ENCODE measurements at regions not wholly inside any gene's neighbourhood (a gene's known extent, or its start where the extent isn't known, plus 50 kb on each side); places are given as distances from the start of the nearest gene placed in this dataset.

GRCh38 chr6:104286641-104287040 lies 573.1 kb downstream of the HACE1 start:
- Mint-ChIP-seq H3K27ac (no peak overlapping the region), H3K27me3 (no peaks in the 10 kb centered on the region), H3K9me3 (no peaks in the 10 kb centered on the region), H3K4me3 (no peak overlapping the region), H3K36me3 (no peaks in the 10 kb centered on the region), H3K4me1 (no peaks in the 10 kb centered on the region)
- DNase-seq = no peak
- CTCF ChIA-PET = no interaction called here

GRCh38 chr6:104284872-104285271 lies 574.8 kb downstream of the HACE1 start:
- CTCF ChIA-PET = no interaction called here
- no peak overlapping the region for H3K27ac Mint-ChIP-seq
- H3K4me1 Mint-ChIP-seq = no peaks in the 10 kb centered on the region
- DNase-seq = no peak
- no peaks in the 10 kb centered on the region for H3K9me3 Mint-ChIP-seq
- no peak overlapping the region for H3K4me3 Mint-ChIP-seq
- no peaks in the 10 kb centered on the region for H3K27me3 Mint-ChIP-seq
- no peaks in the 10 kb centered on the region for H3K36me3 Mint-ChIP-seq

- no peak overlapping the region for H3K27ac Mint-ChIP-seq
- no peaks in the 10 kb centered on the region for H3K36me3 Mint-ChIP-seq
- CTCF ChIA-PET = no interaction called here
- H3K4me3 Mint-ChIP-seq = no peak overlapping the region
- H3K27me3 Mint-ChIP-seq = no peaks in the 10 kb centered on the region
- H3K9me3 Mint-ChIP-seq = peaks cover 2% of the 10 kb centered on the region
- H3K4me1 Mint-ChIP-seq = no peaks in the 10 kb centered on the region
- no peak for DNase-seq
Observed at GRCh38 chr6:104282581-104282980, 577.1 kb downstream of the HACE1 start.

- no peaks in the 10 kb centered on the region for H3K27me3 Mint-ChIP-seq
- peaks cover 6% of the 10 kb centered on the region for H3K9me3 Mint-ChIP-seq
- no peaks in the 10 kb centered on the region for H3K36me3 Mint-ChIP-seq
- H3K27ac Mint-ChIP-seq = no peak overlapping the region
- H3K4me1 Mint-ChIP-seq = no peaks in the 10 kb centered on the region
- no peak overlapping the region for H3K4me3 Mint-ChIP-seq
- no peak for DNase-seq
- CTCF ChIA-PET = no interaction called here
Observed at GRCh38 chr6:104281370-104281769, 578.3 kb downstream of the HACE1 start.

- H3K27ac Mint-ChIP-seq = no peak overlapping the region
- DNase-seq = no peak
- H3K27me3 Mint-ChIP-seq = no peaks in the 10 kb centered on the region
- H3K4me3 Mint-ChIP-seq = no peak overlapping the region
- no peaks in the 10 kb centered on the region for H3K9me3 Mint-ChIP-seq
- no peaks in the 10 kb centered on the region for H3K36me3 Mint-ChIP-seq
- CTCF ChIA-PET = no interaction called here
- no peaks in the 10 kb centered on the region for H3K4me1 Mint-ChIP-seq
Observed at GRCh38 chr6:104268389-104268788, 591.3 kb downstream of the HACE1 start.

GRCh38 chr6:104266922-104267321 lies 592.8 kb downstream of the HACE1 start:
- CTCF ChIA-PET = no interaction called here
- no peak overlapping the region for H3K27ac Mint-ChIP-seq
- H3K4me3 Mint-ChIP-seq = no peak overlapping the region

DNA sequence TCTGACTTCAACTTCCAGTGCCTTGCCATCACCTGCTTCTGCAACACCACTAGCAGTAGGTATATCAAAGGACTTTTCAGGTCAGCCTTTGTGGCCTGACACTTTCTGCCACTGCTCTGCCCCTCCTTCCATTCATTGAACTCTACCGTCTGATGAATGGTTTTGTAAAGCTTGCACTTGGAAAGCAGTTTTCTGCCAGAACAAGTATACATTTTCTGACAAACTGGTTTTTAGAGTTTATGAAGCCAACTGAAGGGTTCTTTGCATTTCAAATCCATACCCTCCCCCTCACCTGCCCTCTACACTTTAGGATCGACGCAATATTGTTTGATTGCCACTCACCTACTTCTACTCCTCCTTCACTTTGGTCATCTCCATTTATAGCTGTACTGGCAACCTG lies 603.1 kb downstream of the HACE1 start:
- Mint-ChIP-seq H3K36me3 (no peaks in the 10 kb centered on the region), H3K27ac (no peak overlapping the region), H3K4me1 (no peaks in the 10 kb centered on the region), H3K27me3 (no peaks in the 10 kb centered on the region), H3K4me3 (no peak overlapping the region), H3K9me3 (no peaks in the 10 kb centered on the region)
- CTCF ChIA-PET = no interaction called here
- DNase-seq = no peak

More at GRCh38 chr6:104266922-104267321, 592.8 kb downstream of the HACE1 start:
- H3K27me3 Mint-ChIP-seq = no peaks in the 10 kb centered on the region
- no peaks in the 10 kb centered on the region for H3K36me3 Mint-ChIP-seq
- DNase-seq = no peak
- no peaks in the 10 kb centered on the region for H3K4me1 Mint-ChIP-seq
- H3K9me3 Mint-ChIP-seq = no peaks in the 10 kb centered on the region

- DNase-seq = no peak
- H3K4me1 Mint-ChIP-seq = no peaks in the 10 kb centered on the region
- no peaks in the 10 kb centered on the region for H3K36me3 Mint-ChIP-seq
- H3K4me3 Mint-ChIP-seq = no peak overlapping the region
- no peak overlapping the region for H3K27ac Mint-ChIP-seq
- CTCF ChIA-PET = no interaction called here
- H3K9me3 Mint-ChIP-seq = no peaks in the 10 kb centered on the region
- no peaks in the 10 kb centered on the region for H3K27me3 Mint-ChIP-seq
Observed at GRCh38 chr6:104253236-104253635, 606.5 kb downstream of the HACE1 start.

- no peaks in the 10 kb centered on the region for H3K4me1 Mint-ChIP-seq
- H3K36me3 Mint-ChIP-seq = no peaks in the 10 kb centered on the region
- H3K4me3 Mint-ChIP-seq = no peak overlapping the region
- H3K27ac Mint-ChIP-seq = no peak overlapping the region
- DNase-seq = no peak
- H3K27me3 Mint-ChIP-seq = no peaks in the 10 kb centered on the region
- H3K9me3 Mint-ChIP-seq = no peaks in the 10 kb centered on the region
- CTCF ChIA-PET = no interaction called here
Observed at GRCh38 chr6:104252276-104252675, 607.4 kb downstream of the HACE1 start.

- no peak for DNase-seq
- H3K27ac Mint-ChIP-seq = no peak overlapping the region
- H3K27me3 Mint-ChIP-seq = no peaks in the 10 kb centered on the region
- peaks cover 3% of the 10 kb centered on the region for H3K9me3 Mint-ChIP-seq
- no peaks in the 10 kb centered on the region for H3K36me3 Mint-ChIP-seq
- H3K4me3 Mint-ChIP-seq = no peak overlapping the region
- CTCF ChIA-PET = no interaction called here
- H3K4me1 Mint-ChIP-seq = no peaks in the 10 kb centered on the region
Observed at GRCh38 chr6:104251651-104252050, 608.1 kb downstream of the HACE1 start.

- DNase-seq = no peak
- no peaks in the 10 kb centered on the region for H3K4me1 Mint-ChIP-seq
- H3K27ac Mint-ChIP-seq = no peak overlapping the region
- no peaks in the 10 kb centered on the region for H3K27me3 Mint-ChIP-seq
- CTCF ChIA-PET = no interaction called here
- no peaks in the 10 kb centered on the region for H3K36me3 Mint-ChIP-seq
- peaks cover 3% of the 10 kb centered on the region for H3K9me3 Mint-ChIP-seq
- no peak overlapping the region for H3K4me3 Mint-ChIP-seq
Observed at GRCh38 chr6:104240865-104241264, 618.9 kb downstream of the HACE1 start.

DNA sequence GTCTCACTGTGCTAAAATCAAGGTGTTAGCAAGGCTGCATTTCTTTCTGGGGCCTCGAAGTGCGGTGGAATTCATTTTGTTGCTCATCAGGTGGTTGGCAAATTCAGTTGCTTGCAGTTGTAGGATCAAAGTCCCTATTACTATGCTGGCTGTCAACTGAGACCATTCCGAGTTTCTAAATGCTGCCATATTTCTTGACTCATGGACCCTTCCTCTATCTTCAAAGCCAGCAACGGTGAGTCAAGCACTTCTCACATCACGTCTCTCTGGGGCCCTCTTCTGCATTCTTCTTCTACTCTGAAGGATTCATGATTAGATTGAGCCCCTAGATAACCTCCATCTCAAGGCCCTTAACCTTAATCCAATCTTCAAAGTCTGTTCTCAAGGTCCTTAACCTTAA lies 619.7 kb downstream of the HACE1 start:
- H3K4me1 Mint-ChIP-seq = no peaks in the 10 kb centered on the region
- no peaks in the 10 kb centered on the region for H3K36me3 Mint-ChIP-seq
- DNase-seq = no peak
- H3K27ac Mint-ChIP-seq = no peak overlapping the region
- CTCF ChIA-PET = no interaction called here
- H3K4me3 Mint-ChIP-seq = no peak overlapping the region
- H3K9me3 Mint-ChIP-seq = peaks cover 2% of the 10 kb centered on the region
- no peaks in the 10 kb centered on the region for H3K27me3 Mint-ChIP-seq

- DNase-seq = no peak
- Mint-ChIP-seq H3K9me3 (no peaks in the 10 kb centered on the region), H3K27me3 (no peaks in the 10 kb centered on the region), H3K36me3 (no peaks in the 10 kb centered on the region), H3K27ac (no peak overlapping the region), H3K4me1 (no peaks in the 10 kb centered on the region), H3K4me3 (no peak overlapping the region)
- CTCF ChIA-PET = no interaction called here
Observed at GRCh38 chr6:104229057-104229456, 630.7 kb downstream of the HACE1 start.

DNA sequence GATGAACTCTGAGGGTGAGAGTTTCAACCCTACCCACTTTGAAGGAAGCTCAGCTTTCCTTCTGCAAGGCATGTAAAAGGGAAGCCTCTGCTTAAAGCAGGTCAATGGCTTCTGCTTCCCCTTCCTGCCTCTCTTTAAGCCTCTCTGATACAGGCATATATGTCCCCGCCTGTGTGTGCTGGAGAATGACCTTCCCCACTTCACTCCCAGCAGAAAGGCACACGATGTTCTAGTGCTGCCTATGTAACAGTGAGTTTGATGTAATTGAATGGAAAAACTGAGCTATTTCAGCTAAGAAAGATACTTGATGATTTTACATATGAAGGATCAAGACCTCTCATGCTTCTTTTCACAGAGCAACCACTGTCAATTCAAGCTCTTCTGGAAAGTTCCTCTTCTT lies 632.2 kb downstream of the HACE1 start:
- DNase-seq = no peak
- H3K4me3 Mint-ChIP-seq = no peak overlapping the region
- CTCF ChIA-PET = no interaction called here
- no peaks in the 10 kb centered on the region for H3K4me1 Mint-ChIP-seq
- H3K27ac Mint-ChIP-seq = no peak overlapping the region
- H3K9me3 Mint-ChIP-seq = no peaks in the 10 kb centered on the region
- no peaks in the 10 kb centered on the region for H3K36me3 Mint-ChIP-seq
- H3K27me3 Mint-ChIP-seq = no peaks in the 10 kb centered on the region

GRCh38 chr6:104226790-104227446 lies 632.8 kb downstream of the HACE1 start:
- no peaks in the 10 kb centered on the region for H3K36me3 Mint-ChIP-seq
- H3K27me3 Mint-ChIP-seq = no peaks in the 10 kb centered on the region
- CTCF ChIA-PET = interaction anchor here (1.3 kb wide), 1 partner anchor 128 kb away, joined by 3 read pairs; no protein-coding TSS in a partner anchor
- H3K9me3 Mint-ChIP-seq = no peaks in the 10 kb centered on the region
- H3K4me3 Mint-ChIP-seq = no peak overlapping the region
- no peak overlapping the region for H3K27ac Mint-ChIP-seq
- no peaks in the 10 kb centered on the region for H3K4me1 Mint-ChIP-seq
- DNase-seq = no peak

DNA sequence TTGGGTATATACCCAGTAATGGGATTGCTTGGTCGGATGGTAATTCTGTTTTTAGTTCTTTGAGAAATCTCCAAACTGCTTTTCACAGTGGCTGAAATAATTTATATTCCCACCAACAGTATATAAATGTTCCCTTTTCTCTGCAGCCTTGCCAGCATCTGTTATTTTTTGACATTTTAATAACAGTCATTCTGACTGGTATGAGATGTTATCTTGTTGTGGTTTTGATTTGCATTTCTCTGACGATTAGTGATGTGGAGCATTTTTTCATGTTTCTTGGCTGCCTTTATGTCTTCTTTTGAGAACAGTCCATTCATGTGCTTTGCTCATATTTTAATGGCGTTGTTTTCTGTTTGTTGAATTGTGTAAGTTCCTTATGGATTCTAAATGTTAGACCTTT lies 641.6 kb downstream of the HACE1 start:
- DNase-seq = no peak
- CTCF ChIA-PET = no interaction called here

More for the DNA sequence above, 641.6 kb downstream of the HACE1 start:
- no peaks in the 10 kb centered on the region for H3K4me1 Mint-ChIP-seq
- H3K4me3 Mint-ChIP-seq = no peak overlapping the region
- no peak overlapping the region for H3K27ac Mint-ChIP-seq
- no peaks in the 10 kb centered on the region for H3K9me3 Mint-ChIP-seq
- H3K27me3 Mint-ChIP-seq = no peaks in the 10 kb centered on the region
- H3K36me3 Mint-ChIP-seq = no peaks in the 10 kb centered on the region
